WI38 (cell line): ENCODE measurements at regions not wholly inside any gene's neighbourhood (a gene's known extent, or its start where the extent isn't known, plus 50 kb on each side); places are given as distances from the start of the nearest gene placed in this dataset.

ENCODE experiments used
- H3K4me3 ChIP-seq: 2 replicates; pipeline ENCODE4 v1.5.1; 2011; ENCODE audit warnings: low read depth, mild to moderate bottlenecking, control low read depth, low read length
- CTCF ChIP-seq: IDR thresholded peaks from 2 replicates; pipeline ENCODE4 v1.5.1; 2012; ENCODE audit warnings: low read depth, mild to moderate bottlenecking, control low read depth, low read length

DNA sequence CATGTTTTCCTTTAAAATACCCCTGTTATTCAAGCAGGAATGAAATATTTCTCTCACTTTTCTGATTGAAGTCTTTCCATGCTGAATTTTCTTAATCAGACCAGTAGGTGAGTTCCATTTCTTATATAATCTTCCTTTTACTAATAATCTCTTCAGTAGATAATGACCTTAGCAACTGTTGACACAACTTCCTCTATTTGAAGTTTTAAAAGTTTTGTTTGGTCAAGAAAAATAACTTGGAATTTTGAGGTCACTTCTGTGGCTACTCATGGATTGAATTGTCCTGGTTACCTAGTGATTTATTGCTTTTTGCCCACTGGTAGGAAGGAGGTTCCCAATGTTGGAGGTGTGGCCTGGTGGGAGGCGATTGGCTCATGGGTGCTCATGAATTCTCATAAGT, 70.6 kb upstream of the PAXBP1 start:
- no peak overlapping the region for H3K4me3 ChIP-seq
- TF ChIP-seq CTCF = no peak

DNA sequence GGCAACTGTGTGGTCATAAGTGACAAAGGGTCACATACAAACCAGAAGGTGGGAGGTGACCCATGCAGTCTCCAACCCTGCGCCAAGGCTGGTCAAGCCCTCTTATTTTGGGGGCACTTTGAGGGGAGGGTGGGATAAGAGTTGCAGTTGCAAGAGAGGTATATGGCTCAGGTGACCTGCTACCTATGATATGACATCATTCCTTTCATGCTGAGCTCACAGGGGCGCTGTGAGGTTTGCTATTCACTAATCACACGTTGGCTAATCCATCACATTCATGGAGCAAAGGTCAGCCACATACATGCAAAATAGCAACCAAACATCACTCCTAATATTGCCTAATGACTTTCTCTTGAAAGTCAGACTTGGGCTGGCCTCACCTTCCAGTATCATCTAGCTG, 72.0 kb upstream of the PAXBP1 start:
- TF ChIP-seq CTCF = no peak
- no peak overlapping the region for H3K4me3 ChIP-seq

DNA sequence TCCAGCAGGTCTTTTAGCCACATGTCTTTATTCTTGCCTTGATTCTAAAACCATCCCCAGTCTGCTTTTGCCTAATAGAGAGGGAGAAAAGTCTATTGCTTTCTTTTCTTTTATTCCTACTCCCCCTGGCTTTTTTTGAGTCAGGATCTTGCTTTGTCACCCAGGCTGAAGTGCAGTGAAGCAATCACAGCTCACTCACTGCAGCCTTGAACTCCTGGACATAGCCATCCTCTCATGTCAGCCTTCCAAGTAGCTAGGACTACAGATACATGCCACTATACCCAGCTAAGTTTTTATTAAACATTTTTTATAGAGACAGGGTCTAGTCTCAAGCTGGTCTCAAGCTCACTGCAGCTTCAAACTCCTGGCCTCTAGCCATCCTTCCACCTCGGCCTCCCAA, 72.5 kb upstream of the PAXBP1 start:
- no peak for TF ChIP-seq CTCF

DNA sequence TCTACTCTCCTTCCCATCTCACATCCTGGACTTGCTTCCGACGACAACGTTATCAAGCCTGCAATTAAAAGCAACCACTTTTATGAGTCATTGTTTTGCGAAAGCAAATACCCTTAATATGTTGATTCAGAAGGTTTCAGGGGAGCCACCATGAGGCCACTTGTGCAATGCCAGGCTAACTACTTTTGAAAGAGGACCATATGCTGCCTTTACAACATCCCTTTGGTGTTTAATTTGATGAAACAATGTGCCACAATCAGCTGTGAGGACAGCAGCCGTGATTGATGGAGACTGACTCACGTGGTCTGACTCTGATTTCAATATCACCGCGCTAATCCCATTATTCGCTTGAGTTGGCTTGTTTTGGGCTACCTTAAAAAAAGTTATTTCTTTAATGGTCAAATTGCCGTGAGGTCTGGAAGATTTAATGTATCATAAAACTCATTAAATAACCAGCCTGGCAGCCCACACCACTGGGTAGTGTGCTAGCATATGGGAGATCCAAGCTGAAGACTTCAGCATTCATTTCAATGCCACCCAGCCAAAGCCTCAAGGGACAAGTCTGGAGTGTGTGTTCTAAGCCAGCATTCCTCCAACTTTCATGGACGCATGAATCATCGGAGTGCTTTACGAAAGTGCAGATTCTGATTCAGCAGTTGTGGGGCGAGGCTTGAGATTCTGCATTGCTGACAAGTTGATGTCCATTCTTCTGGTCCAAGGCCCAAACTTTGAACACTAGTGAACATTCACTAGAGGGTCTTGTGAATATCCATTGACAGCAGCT, 73.3 kb upstream of the PAXBP1 start:
- TF ChIP-seq CTCF = no peak
- no peak overlapping the region for H3K4me3 ChIP-seq

More for the DNA sequence above, 72.5 kb upstream of the PAXBP1 start:
- no peak overlapping the region for H3K4me3 ChIP-seq

DNA sequence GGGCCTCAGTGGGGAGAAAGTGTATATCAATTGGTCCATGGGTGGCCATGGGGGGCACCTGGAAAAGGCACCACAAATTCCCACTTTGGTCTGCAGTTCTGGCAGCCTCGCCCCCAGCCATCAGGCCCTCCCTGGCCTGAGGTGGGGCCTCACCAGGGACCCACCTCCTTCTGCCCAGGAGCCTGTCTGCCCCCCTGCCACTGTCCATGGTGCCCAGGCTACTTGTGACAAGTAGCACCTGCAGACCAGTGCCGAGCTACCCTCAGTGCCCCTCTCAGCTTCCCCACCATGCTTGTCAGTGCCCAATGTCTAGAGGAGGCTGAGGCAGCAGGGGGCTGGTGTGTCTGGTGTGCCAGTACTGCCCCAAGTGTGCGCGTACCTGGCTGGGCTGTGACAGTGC, 87.1 kb upstream of the PAXBP1 start:
- no peak for TF ChIP-seq CTCF
- no peak overlapping the region for H3K4me3 ChIP-seq

GRCh38 chr21:32860399-32860798, 88.8 kb upstream of the PAXBP1 start:
- TF ChIP-seq CTCF = no peak
- H3K4me3 ChIP-seq = no peak overlapping the region

GRCh38 chr21:32861866-32862265, 90.3 kb upstream of the PAXBP1 start:
- no peak for TF ChIP-seq CTCF
- H3K4me3 ChIP-seq = no peak overlapping the region
